Caco-2 (cell line): ENCODE measurements at regions not wholly inside any gene's neighbourhood (a gene's known extent, or its start where the extent isn't known, plus 50 kb on each side); places are given as distances from the start of the nearest gene placed in this dataset.

Experiments used
- BruUV-seq: library from RNA; stranded (reverse); fragments of 400-500 nt; replicated peaks from 2 replicates; lab custom pipeline; 2021; lab: Mats Ljungman, UMichigan
- CTCF ChIA-PET: fragments of 300-600 bp; sonication (Branson Sonifier 250); formaldehyde crosslinking; loops from one replicate; lab custom pipeline; 2022; ENCODE audit warnings: antibody characterized with exemption; lab: Charles Lee
- POLR2A ChIA-PET: fragments of 300-600 bp; sonication (Branson Sonifier 250); formaldehyde crosslinking; loops from one replicate; lab custom pipeline; 2022; ENCODE audit warnings: antibody characterized with exemption; lab: Charles Lee
- DNase-seq, 2 experiments: peaks; one replicate each; pipeline versions ENCODE4 v3.0.0 to v3.0.0-alpha.2; 2020 to 2022
- H3K27me3 ChIP-seq: replicated peaks from 2 replicates; pipeline ENCODE4 v1.6.0; 2011; ENCODE audit warnings: low read length; ENCODE audit not compliant: control insufficient read depth, insufficient read depth
- H3K36me3 ChIP-seq: 2 replicates; pipeline ENCODE4 v1.5.1; 2011; ENCODE audit warnings: low read length; ENCODE audit not compliant: control insufficient read depth, insufficient read depth
- H3K4me1 ChIP-seq: fragments of 250-450 bp; sonication (Bioruptor Pico); 2 replicates; pipeline ENCODE4 v1.5.1; 2020; ENCODE audit warnings: mild to moderate bottlenecking
- H3K4me3 ChIP-seq: 2 replicates; pipeline ENCODE4 v1.5.1; 2011; ENCODE audit warnings: low read depth, mild to moderate bottlenecking, control low read depth, low read length
- H3K9me3 ChIP-seq: fragments of 250-450 bp; sonication (Bioruptor Pico); 2 replicates; pipeline ENCODE4 v1.5.1; 2020; ENCODE audit warnings: mild to moderate bottlenecking, moderate library complexity
- H3K27ac Mint-ChIP-seq: one replicate; pipeline ENCODE4 v1.8.0; 2022; ENCODE audit warnings: mixed read lengths; ENCODE audit not compliant: unreplicated experiment
- H3K27me3 Mint-ChIP-seq: one replicate; pipeline ENCODE4 v1.8.0; 2022; ENCODE audit warnings: mixed read lengths; ENCODE audit not compliant: insufficient read depth, unreplicated experiment
- H3K36me3 Mint-ChIP-seq: one replicate; pipeline ENCODE4 v1.8.0; 2022; ENCODE audit warnings: mild to moderate bottlenecking, mixed read lengths; ENCODE audit not compliant: insufficient read depth, unreplicated experiment
- H3K4me1 Mint-ChIP-seq: one replicate; pipeline ENCODE4 v1.8.0; 2022; ENCODE audit warnings: low read depth, mixed read lengths; ENCODE audit not compliant: unreplicated experiment
- H3K4me3 Mint-ChIP-seq: one replicate; pipeline ENCODE4 v1.8.0; 2022; ENCODE audit warnings: mild to moderate bottlenecking, moderate library complexity, mixed read lengths; ENCODE audit not compliant: unreplicated experiment
- H3K9me3 Mint-ChIP-seq: one replicate; pipeline ENCODE4 v1.8.0; 2022; ENCODE audit warnings: mixed read lengths; ENCODE audit not compliant: unreplicated experiment
- intact Hi-C: fragments of 100-400 bp; cut with micrococcal nuclease; formaldehyde crosslinking; loops from one replicate; pipeline ENCODE4 v1.10.0; 2022; ENCODE audit not compliant: unreplicated experiment
- TF ChIP-seq, protein P1 (sequence below), 2 experiments: fragments of 200-600 bp in 1 of 2; IDR thresholded peaks; 1 replicate in 1 of 2; 2 replicates in 1 of 2; pipeline versions ENCODE4 v1.5.1 to v1.8.0; 2011 to 2022; ENCODE audit warnings: antibody characterized with exemption in 1 of 2, control low read depth in 1 of 2, inconsistent platforms in 1 of 2, low read depth in 1 of 2, low read length in 1 of 2, mild to moderate bottlenecking in 1 of 2, moderate library complexity in 1 of 2; ENCODE audit not compliant: insufficient read depth in 1 of 2, severe bottlenecking in 1 of 2, unreplicated experiment in 1 of 2

DNA sequence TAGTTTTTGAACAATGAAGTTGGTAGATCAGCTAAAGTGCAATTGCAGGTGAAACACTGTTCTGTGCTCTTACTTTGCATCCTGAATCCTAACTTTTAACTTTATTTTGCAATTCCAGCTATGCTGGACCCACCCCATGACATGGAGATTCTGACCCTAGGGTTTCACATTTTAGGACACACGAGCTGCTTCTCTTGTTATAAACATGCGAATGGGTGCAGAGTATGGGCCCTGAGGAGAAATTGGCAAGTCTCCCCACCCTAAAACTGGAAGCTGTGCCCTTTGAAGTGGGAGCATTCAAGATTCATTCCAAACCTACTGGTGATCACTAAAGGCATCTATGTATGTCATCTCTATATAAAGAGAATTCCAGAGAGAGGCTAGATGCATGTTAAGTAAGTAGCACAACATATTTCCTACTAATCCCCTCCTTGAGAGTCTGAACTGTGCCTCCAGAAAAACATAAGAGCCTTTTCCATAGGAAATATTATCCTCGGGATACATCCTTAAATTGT is 794.3 kb upstream of the ZEB2 start:
- H3K27me3 ChIP-seq = no peaks in the 10 kb centered on the region
- Mint-ChIP-seq H3K27ac (no peak overlapping the region), H3K9me3 (no peaks in the 10 kb centered on the region), H3K36me3 (no peaks in the 10 kb centered on the region), H3K4me1 (no peaks in the 10 kb centered on the region), H3K27me3 (peaks cover 6% of the 10 kb centered on the region), H3K4me3 (no peak overlapping the region)
- H3K9me3 ChIP-seq = no peaks in the 10 kb centered on the region
- ChIA-PET CTCF (no interaction called here), POLR2A (no interaction called here)
- no peak for DNase-seq
- H3K4me3 ChIP-seq = no peak overlapping the region
- no TSS peak for BruUV-seq
- intact Hi-C loops = no loop called here
- H3K4me1 ChIP-seq = no peaks in the 10 kb centered on the region
- TF ChIP-seq, protein P1, sequence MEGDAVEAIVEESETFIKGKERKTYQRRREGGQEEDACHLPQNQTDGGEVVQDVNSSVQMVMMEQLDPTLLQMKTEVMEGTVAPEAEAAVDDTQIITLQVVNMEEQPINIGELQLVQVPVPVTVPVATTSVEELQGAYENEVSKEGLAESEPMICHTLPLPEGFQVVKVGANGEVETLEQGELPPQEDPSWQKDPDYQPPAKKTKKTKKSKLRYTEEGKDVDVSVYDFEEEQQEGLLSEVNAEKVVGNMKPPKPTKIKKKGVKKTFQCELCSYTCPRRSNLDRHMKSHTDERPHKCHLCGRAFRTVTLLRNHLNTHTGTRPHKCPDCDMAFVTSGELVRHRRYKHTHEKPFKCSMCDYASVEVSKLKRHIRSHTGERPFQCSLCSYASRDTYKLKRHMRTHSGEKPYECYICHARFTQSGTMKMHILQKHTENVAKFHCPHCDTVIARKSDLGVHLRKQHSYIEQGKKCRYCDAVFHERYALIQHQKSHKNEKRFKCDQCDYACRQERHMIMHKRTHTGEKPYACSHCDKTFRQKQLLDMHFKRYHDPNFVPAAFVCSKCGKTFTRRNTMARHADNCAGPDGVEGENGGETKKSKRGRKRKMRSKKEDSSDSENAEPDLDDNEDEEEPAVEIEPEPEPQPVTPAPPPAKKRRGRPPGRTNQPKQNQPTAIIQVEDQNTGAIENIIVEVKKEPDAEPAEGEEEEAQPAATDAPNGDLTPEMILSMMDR (IDR thresholded peaks at IDR 0.05; ENCODE audit: insufficient read depth in 1 of 2, low read depth in 1 of 2, low read length in 1 of 2, severe bottlenecking in 1 of 2, unreplicated experiment in 1 of 2) = no peak
- no peaks in the 10 kb centered on the region for H3K36me3 ChIP-seq

DNA sequence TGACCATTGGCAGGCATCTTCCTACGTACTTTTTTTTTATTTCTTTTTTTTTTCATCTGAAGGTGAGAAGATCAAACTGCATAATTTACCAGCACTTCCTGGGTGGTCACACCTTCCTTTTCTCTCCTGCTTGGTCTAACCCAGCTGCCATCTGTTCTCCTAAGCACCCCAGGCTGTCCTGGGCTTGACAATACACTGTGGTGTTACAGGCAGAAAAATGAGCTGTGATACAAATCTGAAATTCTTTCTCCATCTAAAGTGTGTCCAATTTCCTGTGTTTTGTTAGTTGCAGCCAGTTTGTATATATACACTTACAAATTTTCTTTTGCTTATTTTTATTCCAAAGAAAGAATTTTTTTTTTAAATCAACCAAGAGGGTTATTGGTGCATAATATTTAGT is 786.0 kb upstream of the ZEB2 start:
- Histone ChIP-seq H3K36me3 (no peaks in the 10 kb centered on the region), H3K9me3 (no peaks in the 10 kb centered on the region), H3K4me3 (no peak overlapping the region), H3K27me3 (no peaks in the 10 kb centered on the region), H3K4me1 (no peaks in the 10 kb centered on the region)
- peaks cover 11% of the 10 kb centered on the region for H3K4me1 Mint-ChIP-seq
- H3K9me3 Mint-ChIP-seq = no peaks in the 10 kb centered on the region
- ChIA-PET CTCF (no interaction called here), POLR2A (no interaction called here)
- TF ChIP-seq, protein P1 (IDR thresholded peaks at IDR 0.05; ENCODE audit: insufficient read depth in 1 of 2, low read depth in 1 of 2, low read length in 1 of 2, severe bottlenecking in 1 of 2, unreplicated experiment in 1 of 2) = no peak
- no TSS peak for BruUV-seq
- no peak overlapping the region for H3K27ac Mint-ChIP-seq
- no peaks in the 10 kb centered on the region for H3K27me3 Mint-ChIP-seq
- no peak overlapping the region for H3K4me3 Mint-ChIP-seq
- no peak for DNase-seq
- H3K36me3 Mint-ChIP-seq = no peaks in the 10 kb centered on the region
- intact Hi-C loops = no loop called here

DNA sequence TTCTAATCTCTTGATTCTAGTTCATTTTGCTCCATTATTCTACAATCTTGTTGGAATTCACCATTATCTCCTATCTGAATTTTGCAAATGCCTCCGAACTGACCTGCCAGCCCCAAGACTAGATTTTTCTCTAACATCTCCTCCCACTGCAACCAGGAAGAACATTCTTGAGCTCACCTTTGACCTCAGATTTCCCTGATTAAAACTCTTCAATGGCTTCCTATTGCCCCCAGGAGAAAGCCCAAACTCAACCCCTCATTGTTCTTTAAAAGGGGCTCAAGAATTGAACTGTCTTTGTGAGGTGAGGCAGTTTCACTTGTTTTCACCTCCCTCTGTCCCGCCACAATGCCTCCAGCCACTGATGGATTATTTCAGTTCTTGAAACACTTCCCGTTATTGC is 784.6 kb upstream of the ZEB2 start:
- peaks cover 11% of the 10 kb centered on the region for H3K4me1 Mint-ChIP-seq
- ChIA-PET CTCF (no interaction called here), POLR2A (no interaction called here)
- BruUV-seq = no TSS peak
- no peaks in the 10 kb centered on the region for H3K4me1 ChIP-seq
- H3K27me3 ChIP-seq = no peaks in the 10 kb centered on the region
- H3K36me3 Mint-ChIP-seq = no peaks in the 10 kb centered on the region
- intact Hi-C loops = no loop called here
- no peak overlapping the region for H3K4me3 ChIP-seq
- no peak for DNase-seq
- no peaks in the 10 kb centered on the region for H3K27me3 Mint-ChIP-seq
- H3K9me3 ChIP-seq = no peaks in the 10 kb centered on the region
- TF ChIP-seq, protein P1 (IDR thresholded peaks at IDR 0.05; ENCODE audit: insufficient read depth in 1 of 2, low read depth in 1 of 2, low read length in 1 of 2, severe bottlenecking in 1 of 2, unreplicated experiment in 1 of 2) = no peak
- H3K27ac Mint-ChIP-seq = peak overlapping the region; percentile 20
- H3K4me3 Mint-ChIP-seq = no peak overlapping the region
- no peaks in the 10 kb centered on the region for H3K9me3 Mint-ChIP-seq
- no peaks in the 10 kb centered on the region for H3K36me3 ChIP-seq
